ENCODE measurements at regions not wholly inside any gene's neighbourhood (a gene's known extent, or its start where the extent isn't known, plus 50 kb on each side); places are given as distances from the start of the nearest gene placed in this dataset.
"Not testable (repeated sequence)": the region's sequence is repeated elsewhere in the genome, so short reads cannot be mapped to it uniquely, and the experiment has no call there.

DNA sequence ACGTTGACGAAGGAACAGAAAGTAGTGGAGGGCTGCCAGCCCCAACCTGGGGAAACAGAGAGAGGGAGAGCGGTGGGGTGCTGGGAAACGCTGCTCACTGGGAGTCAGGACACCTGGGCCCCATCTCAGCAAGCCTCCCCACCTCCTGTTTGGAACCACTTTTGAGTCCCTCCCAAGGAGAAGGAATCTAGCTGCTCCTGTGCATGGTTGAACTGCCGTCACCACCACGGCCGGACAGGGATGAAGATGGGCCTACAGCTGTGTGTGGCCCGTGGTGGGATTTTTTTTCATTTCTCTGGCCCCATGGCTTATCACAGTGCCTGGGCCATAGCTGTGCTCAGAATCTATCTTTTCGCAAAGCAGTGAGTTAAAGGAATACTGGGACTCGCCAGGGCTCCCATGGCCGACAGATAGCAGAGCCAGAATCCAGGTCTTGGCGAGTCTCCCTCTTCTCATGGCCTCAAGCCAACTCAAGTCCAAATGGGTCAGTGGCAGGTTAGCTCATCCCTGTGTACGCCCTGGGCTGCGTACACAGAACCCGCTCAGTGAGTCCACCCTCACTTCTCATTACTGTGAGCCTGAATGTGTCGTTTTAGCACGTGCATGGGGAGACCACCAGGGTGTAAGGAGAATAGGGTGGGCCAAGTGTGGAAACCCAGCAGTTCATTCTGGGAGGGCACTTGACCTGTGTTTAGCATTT is 271.2 kb downstream of the FAM43A start:
- intact Hi-C loops (cut with micrococcal nuclease; ENCODE audit: unreplicated experiment) = no loop called here
- Mint-ChIP-seq H3K9me3 (ENCODE audit: low read depth, unreplicated experiment) (no peaks in the 10 kb centered on the region), H3K27me3 (ENCODE audit: unreplicated experiment) (peaks cover 60% of the 10 kb centered on the region), H3K4me3 (ENCODE audit: low read depth, unreplicated experiment) (no peak overlapping the region), H3K36me3 (ENCODE audit: insufficient read depth, unreplicated experiment) (no peaks in the 10 kb centered on the region), H3K4me1 (ENCODE audit: low read depth, unreplicated experiment) (peaks cover 10% of the 10 kb centered on the region), H3K27ac (ENCODE audit: unreplicated experiment) (no peak overlapping the region)
- CTCF ChIA-PET = interaction anchor here (0.6 to 0.9 kb wide), 3 partner anchors 157 to 1500 kb away, joined by 3 to 8 read pairs (median 3); no protein-coding TSS in a partner anchor
- BruUV-seq (replicated peaks) = no TSS peak
- no peak for TF ChIP-seq CTCF (IDR thresholded peaks at IDR 0.05; ENCODE audit: unreplicated experiment)
- DNase-seq = no peak

GRCh38 chr3:194957743-194958240 is 272.1 kb downstream of the FAM43A start:
- intact Hi-C loops (cut with micrococcal nuclease; ENCODE audit: unreplicated experiment) = no loop called here
- Mint-ChIP-seq H3K27ac (ENCODE audit: unreplicated experiment) (no peak overlapping the region), H3K4me3 (ENCODE audit: low read depth, unreplicated experiment) (no peak overlapping the region), H3K4me1 (ENCODE audit: low read depth, unreplicated experiment) (peaks cover 10% of the 10 kb centered on the region), H3K27me3 (ENCODE audit: unreplicated experiment) (peaks cover 60% of the 10 kb centered on the region), H3K36me3 (ENCODE audit: insufficient read depth, unreplicated experiment) (no peaks in the 10 kb centered on the region), H3K9me3 (ENCODE audit: low read depth, unreplicated experiment) (no peaks in the 10 kb centered on the region)
- no peak for DNase-seq
- TF ChIP-seq CTCF (IDR thresholded peaks at IDR 0.05; ENCODE audit: unreplicated experiment) = no peak
- no TSS peak for BruUV-seq (replicated peaks)
- CTCF ChIA-PET = no interaction called here

- no peak overlapping the region for H3K4me3 Mint-ChIP-seq (ENCODE audit: low read depth, unreplicated experiment)
- H3K36me3 Mint-ChIP-seq (ENCODE audit: insufficient read depth, unreplicated experiment) = no peaks in the 10 kb centered on the region
- no peak overlapping the region for H3K27ac Mint-ChIP-seq (ENCODE audit: unreplicated experiment)
- intact Hi-C loops (cut with micrococcal nuclease; ENCODE audit: unreplicated experiment) = no loop called here
- H3K4me1 Mint-ChIP-seq (ENCODE audit: low read depth, unreplicated experiment) = no peaks in the 10 kb centered on the region
- H3K27me3 Mint-ChIP-seq (ENCODE audit: unreplicated experiment) = peaks cover 47% of the 10 kb centered on the region
- no peaks in the 10 kb centered on the region for H3K9me3 Mint-ChIP-seq (ENCODE audit: low read depth, unreplicated experiment)
- CTCF ChIA-PET = interaction anchor here (0.6 kb wide), 1 partner anchor 374 kb away, joined by 3 read pairs; no protein-coding TSS in a partner anchor
- no TSS peak for BruUV-seq (replicated peaks)
- no peak for DNase-seq
- TF ChIP-seq CTCF (IDR thresholded peaks at IDR 0.05; ENCODE audit: unreplicated experiment) = no peak
Observed at GRCh38 chr3:194959217-194959616, 273.5 kb downstream of the FAM43A start.

GRCh38 chr3:194959666-194960065 is 274.0 kb downstream of the FAM43A start:
- H3K36me3 Mint-ChIP-seq (ENCODE audit: insufficient read depth, unreplicated experiment); H3K4me1 Mint-ChIP-seq (ENCODE audit: low read depth, unreplicated experiment); intact Hi-C loops (cut with micrococcal nuclease; ENCODE audit: unreplicated experiment); H3K27ac Mint-ChIP-seq (ENCODE audit: unreplicated experiment); DNase-seq; CTCF ChIA-PET; H3K9me3 Mint-ChIP-seq (ENCODE audit: low read depth, unreplicated experiment); BruUV-seq (replicated peaks); H3K4me3 Mint-ChIP-seq (ENCODE audit: low read depth, unreplicated experiment): not testable (repeated sequence)
- peaks cover 47% of the 10 kb centered on the region for H3K27me3 Mint-ChIP-seq (ENCODE audit: unreplicated experiment)

DNA sequence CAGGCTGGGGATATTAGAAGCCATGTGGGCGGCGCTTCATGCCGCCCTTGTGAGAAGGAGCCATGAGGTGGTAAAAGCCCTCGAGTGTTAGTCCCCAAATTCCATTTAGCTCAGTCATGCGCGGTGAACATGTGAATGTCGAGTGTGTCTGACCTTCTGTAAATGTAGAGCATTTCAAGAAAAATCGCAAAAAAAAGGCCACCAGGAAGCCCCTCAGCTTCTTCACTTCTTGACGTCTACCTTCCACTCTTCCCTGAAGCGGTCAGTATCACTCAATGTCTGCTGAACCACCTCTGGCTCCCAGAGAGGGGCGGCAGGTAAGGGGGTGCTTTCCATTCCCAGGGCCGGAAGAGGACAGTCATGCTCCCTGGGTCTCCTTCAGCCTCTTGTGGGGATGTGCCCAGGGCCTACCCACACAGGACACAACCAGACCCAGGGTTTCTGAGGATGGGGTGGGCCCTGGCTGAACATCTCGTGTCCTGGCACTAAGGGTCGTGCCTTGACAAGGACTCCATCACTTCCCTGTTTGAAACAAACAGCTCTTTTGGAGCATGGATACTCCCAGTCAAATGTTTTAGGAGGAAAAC is 274.9 kb downstream of the FAM43A start:
- no peaks in the 10 kb centered on the region for H3K9me3 Mint-ChIP-seq (ENCODE audit: low read depth, unreplicated experiment)
- no peak for DNase-seq
- BruUV-seq (replicated peaks) = no TSS peak
- TF ChIP-seq CTCF (IDR thresholded peaks at IDR 0.05; ENCODE audit: unreplicated experiment) = no peak
- no peaks in the 10 kb centered on the region for H3K36me3 Mint-ChIP-seq (ENCODE audit: insufficient read depth, unreplicated experiment)
- H3K4me1 Mint-ChIP-seq (ENCODE audit: low read depth, unreplicated experiment) = no peaks in the 10 kb centered on the region
- H3K4me3 Mint-ChIP-seq (ENCODE audit: low read depth, unreplicated experiment) = no peak overlapping the region
- H3K27ac Mint-ChIP-seq (ENCODE audit: unreplicated experiment) = no peak overlapping the region
- intact Hi-C loops (cut with micrococcal nuclease; ENCODE audit: unreplicated experiment) = no loop called here
- CTCF ChIA-PET = no interaction called here
- H3K27me3 Mint-ChIP-seq (ENCODE audit: unreplicated experiment) = peaks cover 41% of the 10 kb centered on the region
